ENCODE measurements at regions not wholly inside any gene's neighbourhood (a gene's known extent, or its start where the extent isn't known, plus 50 kb on each side); places are given as distances from the start of the nearest gene placed in this dataset.

DNA sequence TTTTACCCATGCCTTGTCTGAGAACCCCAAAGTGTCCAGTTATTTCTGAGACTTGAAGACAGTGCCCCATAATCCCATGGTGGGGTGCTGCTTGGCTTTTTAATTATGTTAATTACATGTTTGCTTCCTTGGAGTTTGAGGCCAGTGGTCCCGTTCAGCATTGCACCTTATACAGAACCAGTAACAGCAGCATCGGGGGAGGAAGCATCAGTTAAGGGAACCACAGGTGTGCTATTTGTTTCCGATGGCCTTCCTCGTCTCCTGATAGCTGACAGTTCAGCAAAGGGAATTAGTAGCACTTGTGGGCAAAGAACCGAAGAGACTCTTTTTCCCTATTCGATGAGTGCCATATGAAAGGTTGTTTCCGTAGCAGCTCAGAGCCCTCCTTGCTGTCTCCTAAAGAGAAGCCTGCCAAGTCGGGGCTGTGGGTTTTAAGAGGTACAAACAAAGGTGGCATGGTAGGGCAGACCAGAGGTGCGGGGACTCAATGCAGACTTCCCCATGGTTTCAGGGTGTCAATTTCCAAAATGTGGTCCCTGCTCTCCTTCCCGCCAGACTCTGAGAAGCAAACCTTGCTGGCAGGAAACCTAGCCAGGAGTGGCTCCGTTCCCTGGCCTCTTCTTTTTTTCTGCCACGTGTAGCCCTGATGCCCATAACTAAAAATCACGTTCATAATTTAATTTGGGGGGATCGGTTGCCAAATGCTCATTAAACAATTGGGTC, 225.2 kb upstream of the TSHZ3 start:
- H3K4me3 ChIP-seq (ENCODE audit: control insufficient read depth in 2 of 3, extremely low read depth in 1 of 3, insufficient read depth in 2 of 3, low read depth in 1 of 3, low read length in 3 of 3) = no peak overlapping the region
- no peak overlapping the region for H3K9ac ChIP-seq (ENCODE audit: control insufficient read depth, extremely low read depth, insufficient read depth, low read length)
- no peak overlapping the region for H2AFZ ChIP-seq (ENCODE audit: control insufficient read depth, low read length)
- no peak overlapping the region for H3K4me2 ChIP-seq (ENCODE audit: control insufficient read depth, extremely low read depth, insufficient read depth, low read depth, low read length)
- FAIRE-seq = no peak
- no peaks in the 10 kb centered on the region for H3K9me3 ChIP-seq (ENCODE audit: control insufficient read depth, low read depth, low read length)
- H3K4me1 ChIP-seq (ENCODE audit: control insufficient read depth, extremely low read depth, insufficient read depth, low read length) = no peaks in the 10 kb centered on the region
- H3K9me1 ChIP-seq (ENCODE audit: control insufficient read depth, extremely low read depth, insufficient read depth, low read length) = no peaks in the 10 kb centered on the region
- no peak for DNase-seq (ENCODE audit: low read depth, low spot score)
- no peak overlapping the region for H3K27ac ChIP-seq (ENCODE audit: control insufficient read depth, insufficient read depth, low read length)
- dilution Hi-C loops (cut with MboI; ENCODE audit: extremely low pct_ligation_motif_present, low sequenced_read_pairs) = no loop called here
- no peak for TF ChIP-seq EZH2 (IDR thresholded peaks at IDR 0.05; ENCODE audit: low read length)
- TF ChIP-seq, protein P1, sequence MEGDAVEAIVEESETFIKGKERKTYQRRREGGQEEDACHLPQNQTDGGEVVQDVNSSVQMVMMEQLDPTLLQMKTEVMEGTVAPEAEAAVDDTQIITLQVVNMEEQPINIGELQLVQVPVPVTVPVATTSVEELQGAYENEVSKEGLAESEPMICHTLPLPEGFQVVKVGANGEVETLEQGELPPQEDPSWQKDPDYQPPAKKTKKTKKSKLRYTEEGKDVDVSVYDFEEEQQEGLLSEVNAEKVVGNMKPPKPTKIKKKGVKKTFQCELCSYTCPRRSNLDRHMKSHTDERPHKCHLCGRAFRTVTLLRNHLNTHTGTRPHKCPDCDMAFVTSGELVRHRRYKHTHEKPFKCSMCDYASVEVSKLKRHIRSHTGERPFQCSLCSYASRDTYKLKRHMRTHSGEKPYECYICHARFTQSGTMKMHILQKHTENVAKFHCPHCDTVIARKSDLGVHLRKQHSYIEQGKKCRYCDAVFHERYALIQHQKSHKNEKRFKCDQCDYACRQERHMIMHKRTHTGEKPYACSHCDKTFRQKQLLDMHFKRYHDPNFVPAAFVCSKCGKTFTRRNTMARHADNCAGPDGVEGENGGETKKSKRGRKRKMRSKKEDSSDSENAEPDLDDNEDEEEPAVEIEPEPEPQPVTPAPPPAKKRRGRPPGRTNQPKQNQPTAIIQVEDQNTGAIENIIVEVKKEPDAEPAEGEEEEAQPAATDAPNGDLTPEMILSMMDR (optimal IDR thresholded peaks at IDR 0.05 in 1 of 3, IDR thresholded peaks at IDR 0.05 in 1 of 3, conservative IDR thresholded peaks at IDR 0.05 in 1 of 3; ENCODE audit: extremely low read depth in 1 of 3, insufficient read depth in 2 of 3, low read length in 3 of 3) = no peak
- H3K36me3 ChIP-seq (ENCODE audit: control insufficient read depth in 2 of 2, extremely low read depth in 1 of 2, insufficient read depth in 2 of 2, low read length in 2 of 2) = no peaks in the 10 kb centered on the region
- no peaks in the 10 kb centered on the region for H4K20me1 ChIP-seq (ENCODE audit: control insufficient read depth, extremely low read depth, insufficient read depth, low read length)
- H3K79me2 ChIP-seq (ENCODE audit: control insufficient read depth, insufficient read depth, low read length) = no peaks in the 10 kb centered on the region
- no peaks in the 10 kb centered on the region for H3K27me3 ChIP-seq (ENCODE audit: control insufficient read depth, extremely low read depth, insufficient read depth, low read length)

DNA sequence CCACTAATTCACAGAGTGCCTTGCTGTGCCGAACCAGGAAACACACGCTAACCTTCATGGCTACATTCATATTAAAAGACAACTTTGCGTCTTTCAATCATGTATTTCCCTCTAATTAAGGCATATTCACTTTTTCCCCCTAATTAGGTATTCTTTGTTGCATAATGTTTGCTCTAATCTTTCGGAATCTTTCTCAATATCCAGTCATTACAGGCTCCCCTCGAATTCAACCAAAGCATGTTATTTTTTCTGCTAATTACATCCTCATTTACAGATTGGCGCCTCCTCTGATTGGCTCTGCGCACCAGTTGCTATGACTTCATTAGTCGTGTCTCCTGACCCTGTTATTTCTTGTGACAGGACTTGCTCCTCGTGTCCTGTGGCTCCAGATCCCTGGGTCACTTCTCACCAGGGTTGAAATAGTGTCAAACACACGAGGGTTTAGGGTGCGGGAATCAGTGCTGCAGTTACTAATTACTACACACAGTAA, 226.7 kb upstream of the TSHZ3 start:
- no peaks in the 10 kb centered on the region for H3K9me1 ChIP-seq (ENCODE audit: control insufficient read depth, extremely low read depth, insufficient read depth, low read length)
- no peak overlapping the region for H2AFZ ChIP-seq (ENCODE audit: control insufficient read depth, low read length)
- no peaks in the 10 kb centered on the region for H3K36me3 ChIP-seq (ENCODE audit: control insufficient read depth in 2 of 2, extremely low read depth in 1 of 2, insufficient read depth in 2 of 2, low read length in 2 of 2)
- no peaks in the 10 kb centered on the region for H3K4me1 ChIP-seq (ENCODE audit: control insufficient read depth, extremely low read depth, insufficient read depth, low read length)
- H3K27ac ChIP-seq (ENCODE audit: control insufficient read depth, insufficient read depth, low read length) = no peak overlapping the region
- FAIRE-seq (no peak), DNase-seq (ENCODE audit: low read depth, low spot score) (no peak)
- no peaks in the 10 kb centered on the region for H3K27me3 ChIP-seq (ENCODE audit: control insufficient read depth, extremely low read depth, insufficient read depth, low read length)
- no peaks in the 10 kb centered on the region for H4K20me1 ChIP-seq (ENCODE audit: control insufficient read depth, extremely low read depth, insufficient read depth, low read length)
- no peaks in the 10 kb centered on the region for H3K79me2 ChIP-seq (ENCODE audit: control insufficient read depth, insufficient read depth, low read length)
- no peak overlapping the region for H3K9ac ChIP-seq (ENCODE audit: control insufficient read depth, extremely low read depth, insufficient read depth, low read length)
- no peak overlapping the region for H3K4me3 ChIP-seq (ENCODE audit: control insufficient read depth in 2 of 3, extremely low read depth in 1 of 3, insufficient read depth in 2 of 3, low read depth in 1 of 3, low read length in 3 of 3)
- no peak overlapping the region for H3K4me2 ChIP-seq (ENCODE audit: control insufficient read depth, extremely low read depth, insufficient read depth, low read depth, low read length)
- dilution Hi-C loops (cut with MboI; ENCODE audit: extremely low pct_ligation_motif_present, low sequenced_read_pairs) = no loop called here
- TF ChIP-seq, protein P1 (optimal IDR thresholded peaks at IDR 0.05 in 1 of 3, IDR thresholded peaks at IDR 0.05 in 1 of 3, conservative IDR thresholded peaks at IDR 0.05 in 1 of 3; ENCODE audit: extremely low read depth in 1 of 3, insufficient read depth in 2 of 3, low read length in 3 of 3) = no peak
- TF ChIP-seq EZH2 (IDR thresholded peaks at IDR 0.05; ENCODE audit: low read length) = no peak
- H3K9me3 ChIP-seq (ENCODE audit: control insufficient read depth, low read depth, low read length) = no peaks in the 10 kb centered on the region

Measured in keratinocyte (primary cell).